ENCODE measurements at regions not wholly inside any gene's neighbourhood (a gene's known extent, or its start where the extent isn't known, plus 50 kb on each side); places are given as distances from the start of the nearest gene placed in this dataset.

GRCh38 chr13:24106429-24106828 is 54.1 kb upstream of the SPATA13 start:
- H3K36me3 Mint-ChIP-seq (ENCODE audit: low read depth) = no peaks in the 10 kb centered on the region
- H3K4me1 Mint-ChIP-seq = no peaks in the 10 kb centered on the region

GRCh38 chr13:24107955-24108614 is 52.4 kb upstream of the SPATA13 start:
- H3K36me3 Mint-ChIP-seq (ENCODE audit: low read depth) = no peaks in the 10 kb centered on the region
- H3K27me3 Mint-ChIP-seq (ENCODE audit: low read depth) = no peaks in the 10 kb centered on the region
- H3K9me3 Mint-ChIP-seq = no peaks in the 10 kb centered on the region
- no peak overlapping the region for H3K27ac Mint-ChIP-seq
- peaks cover 13% of the 10 kb centered on the region for H3K4me1 Mint-ChIP-seq
- no peak overlapping the region for H3K4me3 Mint-ChIP-seq
- TF ChIP-seq CTCF (IDR thresholded peaks at IDR 0.05; ENCODE audit: unreplicated experiment in 3 of 3) = no peak

More at GRCh38 chr13:24106429-24106828, 54.1 kb upstream of the SPATA13 start:
- no peaks in the 10 kb centered on the region for H3K9me3 Mint-ChIP-seq
- TF ChIP-seq CTCF (IDR thresholded peaks at IDR 0.05; ENCODE audit: unreplicated experiment in 3 of 3) = no peak
- H3K4me3 Mint-ChIP-seq = no peak overlapping the region
- H3K27me3 Mint-ChIP-seq (ENCODE audit: low read depth) = no peaks in the 10 kb centered on the region
- H3K27ac Mint-ChIP-seq = no peak overlapping the region

GRCh38 chr13:24108615-24108965 is 51.9 kb upstream of the SPATA13 start:
- no peak for TF ChIP-seq CTCF (IDR thresholded peaks at IDR 0.05; ENCODE audit: unreplicated experiment in 3 of 3)
- H3K4me1 Mint-ChIP-seq = peaks cover 13% of the 10 kb centered on the region
- no peaks in the 10 kb centered on the region for H3K36me3 Mint-ChIP-seq (ENCODE audit: low read depth)
- no peak overlapping the region for H3K27ac Mint-ChIP-seq
- H3K4me3 Mint-ChIP-seq = no peak overlapping the region
- no peaks in the 10 kb centered on the region for H3K27me3 Mint-ChIP-seq (ENCODE audit: low read depth)
- H3K9me3 Mint-ChIP-seq = no peaks in the 10 kb centered on the region

GRCh38 chr13:24110011-24110410 is 50.5 kb upstream of the SPATA13 start:
- H3K36me3 Mint-ChIP-seq (ENCODE audit: low read depth) = no peaks in the 10 kb centered on the region
- no peak for TF ChIP-seq CTCF (IDR thresholded peaks at IDR 0.05; ENCODE audit: unreplicated experiment in 3 of 3)

More at GRCh38 chr13:24110011-24110410, 50.5 kb upstream of the SPATA13 start:
- H3K4me3 Mint-ChIP-seq = no peak overlapping the region
- H3K27ac Mint-ChIP-seq = peak overlapping the region in 1 of 3 experiments; percentile 24
- H3K9me3 Mint-ChIP-seq = no peaks in the 10 kb centered on the region
- H3K27me3 Mint-ChIP-seq (ENCODE audit: low read depth) = no peaks in the 10 kb centered on the region
- H3K4me1 Mint-ChIP-seq = peaks cover 13% of the 10 kb centered on the region
